GM10266 (cell line): ENCODE measurements at regions not wholly inside any gene's neighbourhood (a gene's known extent, or its start where the extent isn't known, plus 50 kb on each side); places are given as distances from the start of the nearest gene placed in this dataset.
A peak's percentile ranks its signal among the peaks of the same experiment; 100 is the strongest.

ENCODE experiments used
- DNase-seq: peaks from one replicate; pipeline ENCODE4 v3.0.0; 2012; ENCODE audit errors: extremely low spot score
- CTCF ChIP-seq: IDR thresholded peaks from 2 replicates; pipeline ENCODE4 v1.5.1; 2012; ENCODE audit warnings: mild to moderate bottlenecking, low read depth; ENCODE audit not compliant: control insufficient read depth, insufficient read depth; ENCODE audit errors: missing control alignments

- TF ChIP-seq CTCF, result no peak
- DNase-seq, result no peak
Measured at GRCh38 chr6:128739112-128739511, 143.8 kb upstream of the LAMA2 start.

GRCh38 chr6:128738112-128738511 is 144.8 kb upstream of the LAMA2 start:
- no peak for TF ChIP-seq CTCF
- no peak for DNase-seq

GRCh38 chr6:128736780-128737179 is 146.2 kb upstream of the LAMA2 start:
- no peak for DNase-seq
- TF ChIP-seq CTCF, result no peak

GRCh38 chr6:128731249-128732165 is 151.4 kb upstream of the LAMA2 start:
- TF ChIP-seq CTCF, result peak; percentile 34
- DNase-seq, result peak; percentile 3

GRCh38 chr6:128727500-128727899 is 155.4 kb upstream of the LAMA2 start:
- no peak for TF ChIP-seq CTCF
- DNase-seq, result no peak

- TF ChIP-seq CTCF, result peak; percentile 57
- DNase-seq, result peak; percentile 5
Measured at GRCh38 chr6:128725271-128726233, 157.4 kb upstream of the LAMA2 start.
